Transverse colon (tissue), 4 donors: ENCODE measurements at regions not wholly inside any gene's neighbourhood (a gene's known extent, or its start where the extent isn't known, plus 50 kb on each side); places are given as distances from the start of the nearest gene placed in this dataset.

ENCODE experiments used
- POLR2A ChIP-seq: fragments of 450-650 bp; IDR thresholded peaks from one replicate; pipeline ENCODE4 v1.6.1; 2016; ENCODE audit warnings: antibody characterized with exemption, mild to moderate bottlenecking, moderate library complexity
- POLR2AphosphoS5 ChIP-seq, 3 donors: sonication (generic); formaldehyde crosslinking; IDR thresholded peaks; one replicate each; pipeline ENCODE4 v1.6.1; 2016; ENCODE audit warnings: antibody characterized with exemption in 3 of 3
- TF ChIP-seq, protein P1 (sequence below), 5 experiments: fragments of 200-600 bp in 3 of 5; fragments of 450-650 bp in 2 of 5; sonication (generic) in 3 of 5; IDR thresholded peaks; 1 replicate in 2 of 5; 2 replicates in 3 of 5; pipeline ENCODE4 v1.5.1; 2016 to 2017; ENCODE audit warnings: antibody characterized with exemption in 5 of 5, inconsistent platforms in 3 of 5, mild to moderate bottlenecking in 2 of 5, moderate library complexity in 1 of 5

DNA sequence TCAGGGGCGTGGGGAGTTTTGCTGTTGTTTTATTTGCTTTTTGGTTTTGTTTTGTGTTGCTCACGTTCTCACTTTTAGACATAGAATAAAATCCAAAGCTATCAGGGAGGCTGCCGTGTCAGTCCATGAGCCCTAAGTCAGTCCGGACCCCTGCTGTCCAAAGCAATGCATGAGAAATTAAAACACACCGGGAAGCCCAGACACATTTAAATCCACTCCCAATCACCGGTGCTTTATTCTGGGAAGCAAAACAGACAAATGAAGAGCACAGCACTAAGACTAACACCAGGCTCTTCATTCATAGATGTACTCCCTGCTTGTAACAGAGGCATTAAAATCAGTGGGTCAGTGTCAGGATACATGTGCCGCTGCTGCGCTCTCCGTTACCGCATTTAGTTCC is 180.9 kb downstream of the IRX2 start:
- TF ChIP-seq, protein P1, sequence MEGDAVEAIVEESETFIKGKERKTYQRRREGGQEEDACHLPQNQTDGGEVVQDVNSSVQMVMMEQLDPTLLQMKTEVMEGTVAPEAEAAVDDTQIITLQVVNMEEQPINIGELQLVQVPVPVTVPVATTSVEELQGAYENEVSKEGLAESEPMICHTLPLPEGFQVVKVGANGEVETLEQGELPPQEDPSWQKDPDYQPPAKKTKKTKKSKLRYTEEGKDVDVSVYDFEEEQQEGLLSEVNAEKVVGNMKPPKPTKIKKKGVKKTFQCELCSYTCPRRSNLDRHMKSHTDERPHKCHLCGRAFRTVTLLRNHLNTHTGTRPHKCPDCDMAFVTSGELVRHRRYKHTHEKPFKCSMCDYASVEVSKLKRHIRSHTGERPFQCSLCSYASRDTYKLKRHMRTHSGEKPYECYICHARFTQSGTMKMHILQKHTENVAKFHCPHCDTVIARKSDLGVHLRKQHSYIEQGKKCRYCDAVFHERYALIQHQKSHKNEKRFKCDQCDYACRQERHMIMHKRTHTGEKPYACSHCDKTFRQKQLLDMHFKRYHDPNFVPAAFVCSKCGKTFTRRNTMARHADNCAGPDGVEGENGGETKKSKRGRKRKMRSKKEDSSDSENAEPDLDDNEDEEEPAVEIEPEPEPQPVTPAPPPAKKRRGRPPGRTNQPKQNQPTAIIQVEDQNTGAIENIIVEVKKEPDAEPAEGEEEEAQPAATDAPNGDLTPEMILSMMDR (IDR thresholded peaks at IDR 0.05) = no peak
- TF ChIP-seq POLR2AphosphoS5 (IDR thresholded peaks at IDR 0.05) (no peak), POLR2A (no peak)
